OCI-M1 (cell line): ENCODE measurements at regions not wholly inside any gene's neighbourhood (a gene's known extent, or its start where the extent isn't known, plus 50 kb on each side); places are given as distances from the start of the nearest gene placed in this dataset.
"Not testable (repeated sequence)": the region's sequence is repeated elsewhere in the genome, so short reads cannot be mapped to it uniquely, and the experiment has no call there.

Experiments
- DNase-seq: peaks from one replicate; lab custom pipeline; 2025; lab: John Stamatoyannopoulos, UW

- no peak for DNase-seq
Observed at GRCh38 chr1:232859216-232859615, 54.0 kb downstream of the MAP10 start.

- DNase-seq, result no peak
Observed at GRCh38 chr1:232861107-232861506, 55.9 kb downstream of the MAP10 start.

- no peak for DNase-seq
Observed at GRCh38 chr1:232863544-232864275, 58.5 kb downstream of the MAP10 start.

- DNase-seq, result no peak
Observed at GRCh38 chr1:232865102-232865931, 60.1 kb downstream of the MAP10 start.

GRCh38 chr1:232868793-232869491 is 63.7 kb downstream of the MAP10 start:
- DNase-seq, result no peak

GRCh38 chr1:232871291-232871969 is 66.2 kb downstream of the MAP10 start:
- not testable (repeated sequence) for DNase-seq

- DNase-seq, result no peak
Observed at GRCh38 chr1:232872284-232872683, 67.1 kb downstream of the MAP10 start.

GRCh38 chr1:232872738-232873137 is 67.5 kb downstream of the MAP10 start:
- DNase-seq, result no peak

GRCh38 chr1:232873412-232873811 is 68.2 kb downstream of the MAP10 start:
- no peak for DNase-seq

GRCh38 chr1:232873931-232874330 is 68.7 kb downstream of the MAP10 start:
- DNase-seq, result no peak

- no peak for DNase-seq
Observed at GRCh38 chr1:232875536-232875935, 70.3 kb downstream of the MAP10 start.

- no peak for DNase-seq
Observed at GRCh38 chr1:232876506-232877364, 71.5 kb downstream of the MAP10 start.

- no peak for DNase-seq
Observed at GRCh38 chr1:232877365-232878028, 72.3 kb downstream of the MAP10 start.

- DNase-seq, result no peak
Observed at GRCh38 chr1:232878086-232878485, 72.3 kb upstream of the NTPCR start.

GRCh38 chr1:232880354-232880753 is 70.1 kb upstream of the NTPCR start:
- peak; percentile 49 for DNase-seq

GRCh38 chr1:232883992-232884661 is 66.3 kb upstream of the NTPCR start:
- DNase-seq, result no peak

- DNase-seq, result no peak
Observed at GRCh38 chr1:232886271-232886670, 64.1 kb upstream of the NTPCR start.

GRCh38 chr1:232890340-232890943 is 60.0 kb upstream of the NTPCR start:
- DNase-seq, result no peak

GRCh38 chr1:232891071-232891470 is 59.3 kb upstream of the NTPCR start:
- DNase-seq, result peak; percentile 13
